H9 (cell line): ENCODE measurements at regions not wholly inside any gene's neighbourhood (a gene's known extent, or its start where the extent isn't known, plus 50 kb on each side); places are given as distances from the start of the nearest gene placed in this dataset.

Experiments used
- DNase-seq: peaks from one replicate; pipeline ENCODE4 v3.0.0-alpha.2; 2017
- H2AFZ ChIP-seq: one replicate; pipeline ENCODE4 v1.6.1; 2013; ENCODE audit warnings: mild to moderate bottlenecking, low read length, control low read depth, moderate library complexity
- H2AK5ac ChIP-seq: 2 replicates; pipeline ENCODE4 v1.6.1; 2013; ENCODE audit warnings: low read length, control low read depth, mixed read lengths; ENCODE audit not compliant: insufficient read length
- H2BK120ac ChIP-seq: one replicate; pipeline ENCODE4 v1.6.1; 2013; ENCODE audit warnings: low read depth, mild to moderate bottlenecking, low read length, control low read depth, inconsistent platforms; ENCODE audit not compliant: poor library complexity, severe bottlenecking
- H2BK12ac ChIP-seq: 2 replicates; pipeline ENCODE4 v1.6.1; 2013; ENCODE audit warnings: low read length, control low read depth, mixed read lengths, low read depth; ENCODE audit not compliant: insufficient read length
- H2BK15ac ChIP-seq: 2 replicates; pipeline ENCODE4 v1.6.1; 2013; ENCODE audit warnings: low read depth, low read length, control low read depth
- H2BK20ac ChIP-seq: one replicate; pipeline ENCODE4 v1.6.1; 2013; ENCODE audit warnings: low read depth, mild to moderate bottlenecking, low read length, control low read depth, inconsistent platforms; ENCODE audit not compliant: poor library complexity, severe bottlenecking
- H2BK5ac ChIP-seq: 2 replicates; pipeline ENCODE4 v1.6.1; 2013; ENCODE audit warnings: low read length, control low read depth, mixed read lengths; ENCODE audit not compliant: insufficient read length
- H3K14ac ChIP-seq: 2 replicates; pipeline ENCODE4 v1.6.1; 2013; ENCODE audit warnings: low read length, control low read depth; ENCODE audit not compliant: insufficient read depth
- H3K18ac ChIP-seq: 2 replicates; pipeline ENCODE4 v1.6.1; 2013; ENCODE audit warnings: low read depth, mild to moderate bottlenecking, mixed read lengths, low read length, control low read depth; ENCODE audit not compliant: insufficient read length
- H3K23ac ChIP-seq: 2 replicates; pipeline ENCODE4 v1.6.1; 2013; ENCODE audit warnings: low read length, control low read depth, mixed read lengths, low read depth; ENCODE audit not compliant: insufficient read length
- H3K23me2 ChIP-seq: 2 replicates; pipeline ENCODE4 v1.6.1; 2013; ENCODE audit warnings: low read depth, mild to moderate bottlenecking, mixed read lengths, low read length, control low read depth; ENCODE audit not compliant: insufficient read length, poor library complexity, severe bottlenecking
- H3K27ac ChIP-seq: 2 replicates; pipeline ENCODE4 v1.5.1; 2013; ENCODE audit warnings: low read length, control low read depth, mixed read lengths, low read depth; ENCODE audit not compliant: insufficient read length
- H3K27me3 ChIP-seq: 2 replicates; pipeline ENCODE4 v1.6.1; 2013; ENCODE audit warnings: low read length, control low read depth, inconsistent platforms; ENCODE audit not compliant: insufficient read depth
- H3K4ac ChIP-seq: 2 replicates; pipeline ENCODE4 v1.6.1; 2013; ENCODE audit warnings: low read depth, mild to moderate bottlenecking, control low read depth, inconsistent platforms, low read length, moderate library complexity
- H3K4me1 ChIP-seq: 2 replicates; pipeline ENCODE4 v1.6.1; 2013; ENCODE audit warnings: low read length, control low read depth, inconsistent platforms; ENCODE audit not compliant: insufficient read depth
- H3K4me2 ChIP-seq: 2 replicates; pipeline ENCODE4 v1.6.1; 2013; ENCODE audit warnings: low read length, control low read depth, mixed read lengths; ENCODE audit not compliant: insufficient read length, insufficient read depth
- H3K56ac ChIP-seq: 2 replicates; pipeline ENCODE4 v1.6.1; 2013; ENCODE audit warnings: low read depth, mild to moderate bottlenecking, mixed read lengths, low read length, control low read depth; ENCODE audit not compliant: insufficient read length
- H3K79me1 ChIP-seq: 2 replicates; pipeline ENCODE4 v1.6.1; 2013; ENCODE audit warnings: low read depth, mild to moderate bottlenecking, moderate library complexity, low read length, control low read depth, inconsistent platforms; ENCODE audit not compliant: insufficient read depth, poor library complexity, severe bottlenecking
- H3K79me2 ChIP-seq: 2 replicates; pipeline ENCODE4 v1.6.1; 2013; ENCODE audit warnings: low read length, control low read depth, inconsistent platforms; ENCODE audit not compliant: insufficient read depth
- H3K9ac ChIP-seq: 2 replicates; pipeline ENCODE4 v1.6.1; 2013; ENCODE audit warnings: low read length, control low read depth, mixed read lengths; ENCODE audit not compliant: insufficient read length; ENCODE audit errors: extremely low read depth
- H3K9me3 ChIP-seq: one replicate; pipeline ENCODE4 v1.6.1; 2013; ENCODE audit warnings: low read depth, low read length, inconsistent platforms; ENCODE audit not compliant: control insufficient read depth
- H3T11ph ChIP-seq: one replicate; pipeline ENCODE4 v1.6.1; 2013; ENCODE audit warnings: mild to moderate bottlenecking, low read length, control low read depth, inconsistent platforms
- H4K20me1 ChIP-seq: one replicate; pipeline ENCODE4 v1.6.1; 2013; ENCODE audit not compliant: control insufficient read depth, insufficient read length, insufficient read depth
- H4K5ac ChIP-seq: 2 replicates; pipeline ENCODE4 v1.6.1; 2013; ENCODE audit warnings: low read depth, mild to moderate bottlenecking, mixed read lengths, low read length, control low read depth; ENCODE audit not compliant: insufficient read length
- H4K8ac ChIP-seq: replicated peaks from 2 replicates; pipeline ENCODE4 v1.6.1; 2013; ENCODE audit warnings: low read length, control low read depth, mixed read lengths, low read depth; ENCODE audit not compliant: insufficient read length
- H4K91ac ChIP-seq: 2 replicates; pipeline ENCODE4 v1.6.1; 2013; ENCODE audit warnings: low read depth, mild to moderate bottlenecking, moderate library complexity, mixed read lengths, low read length, control low read depth; ENCODE audit not compliant: insufficient read length
- H3K27ac Mint-ChIP-seq, 3 experiments: 2 replicates in 2 of 3; 3 replicates in 1 of 3; pipeline ENCODE4 v1.8.0; 2020 to 2021; ENCODE audit warnings: mixed read lengths in 3 of 3, mild to moderate bottlenecking in 1 of 3, moderate library complexity in 1 of 3
- H3K27me3 Mint-ChIP-seq: 2 replicates; pipeline ENCODE4 v1.8.0; 2021; ENCODE audit warnings: low read depth, mild to moderate bottlenecking, moderate library complexity, mixed read lengths
- H3K36me3 Mint-ChIP-seq, 3 experiments: 2 replicates in 2 of 3; 3 replicates in 1 of 3; pipeline ENCODE4 v1.8.0; 2020 to 2021; ENCODE audit warnings: low read depth in 3 of 3, mixed read lengths in 3 of 3; ENCODE audit not compliant: insufficient read depth in 1 of 3
- H3K4me1 Mint-ChIP-seq, 2 experiments: 2 replicates each; pipeline ENCODE4 v1.8.0; 2020; ENCODE audit warnings: mixed read lengths in 2 of 2
- H3K4me3 Mint-ChIP-seq, 2 experiments: 2 replicates in 1 of 2; 3 replicates in 1 of 2; pipeline ENCODE4 v1.8.0; 2020 to 2021; ENCODE audit warnings: mild to moderate bottlenecking in 2 of 2, mixed read lengths in 2 of 2, moderate library complexity in 1 of 2
- H3K9me3 Mint-ChIP-seq, 2 experiments: 2 replicates in 1 of 2; 3 replicates in 1 of 2; pipeline ENCODE4 v1.8.0; 2020; ENCODE audit warnings: mild to moderate bottlenecking in 2 of 2, mixed read lengths in 2 of 2, moderate library complexity in 1 of 2
- WGBS: extraction: QIAGEN DNeasy Blood & Tissue Kit; methylation state at CpG from one replicate; pipeline ENCODE4 v1.1.7; 2013; ENCODE audit warnings: missing lambda C conversion rate, low lambda C conversion rate, mixed read lengths; ENCODE audit not compliant: insufficient read length; ENCODE audit errors: extremely low coverage; 5-methylcytosine and 5-hydroxymethylcytosine counted together
- TF ChIP-seq, protein P1 (sequence below): fragments of 200-600 bp; sonication (generic); conservative IDR thresholded peaks from 3 replicates; pipeline ENCODE4 v1.8.0; 2021; ENCODE audit warnings: antibody characterized with exemption, mild to moderate bottlenecking

DNA sequence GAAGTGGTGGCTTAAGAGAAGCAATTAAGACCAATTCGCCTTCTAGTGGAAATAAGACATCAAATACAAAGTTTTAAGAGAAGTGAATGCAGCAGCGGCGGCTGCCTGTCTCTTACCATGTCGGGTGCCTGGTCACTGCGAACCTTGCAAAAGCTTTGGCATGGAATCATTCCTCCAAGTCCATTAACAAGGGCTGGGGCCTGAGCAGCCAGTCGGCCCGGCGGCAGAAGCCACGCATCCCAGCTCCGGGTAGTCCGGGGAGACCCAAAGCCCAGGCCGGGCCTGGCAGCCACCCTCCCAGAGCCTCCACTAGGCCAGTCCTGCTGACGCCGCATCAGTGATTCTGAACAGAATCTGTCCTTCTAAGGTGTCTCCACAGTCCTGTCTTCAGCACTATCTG lies 321.0 kb downstream of the TMEM121 start:
- WGBS, result no CpG with 5 or more reads among the region's 14 CpGs
- H3K27ac Mint-ChIP-seq, result no peak overlapping the region
- H3K4me2 ChIP-seq, result no peak overlapping the region

More for the DNA sequence above, 321.0 kb downstream of the TMEM121 start:
- DNase-seq, result no peak
- H3K79me1 ChIP-seq, result no peaks in the 10 kb centered on the region
- H2BK20ac ChIP-seq, result no peak overlapping the region
- H3K4ac ChIP-seq, result no peak overlapping the region
- Mint-ChIP-seq H3K4me1 (no peaks in the 10 kb centered on the region), H3K9me3 (peaks cover 84 to 86% of the 10 kb centered on the region in 2 experiments), H3K27me3 (peaks cover 5% of the 10 kb centered on the region; the same call in 1 of the 2 replicates), H3K4me3 (no peak overlapping the region), H3K36me3 (peaks cover 15 to 35% (median 15%) of the 10 kb centered on the region in 3 experiments)
- H2AFZ ChIP-seq, result no peak overlapping the region
- H2AK5ac ChIP-seq, result no peak overlapping the region
- no peak overlapping the region for H4K91ac ChIP-seq
- no peak overlapping the region for H4K5ac ChIP-seq
- no peak overlapping the region for H2BK120ac ChIP-seq
- no peak overlapping the region for H2BK15ac ChIP-seq
- H3K9ac ChIP-seq, result no peak overlapping the region
- no peak overlapping the region for H4K8ac ChIP-seq
- H3K18ac ChIP-seq, result no peak overlapping the region
- no peaks in the 10 kb centered on the region for H3K79me2 ChIP-seq
- H3K14ac ChIP-seq, result no peak overlapping the region
- peaks cover 92% of the 10 kb centered on the region for H3K9me3 ChIP-seq
- no peak overlapping the region for H3K27ac ChIP-seq
- H3K23ac ChIP-seq, result no peak overlapping the region
- H3K23me2 ChIP-seq, result no peaks in the 10 kb centered on the region
- H3K4me1 ChIP-seq, result no peaks in the 10 kb centered on the region
- H4K20me1 ChIP-seq, result no peaks in the 10 kb centered on the region
- no peak overlapping the region for H2BK5ac ChIP-seq
- H3K56ac ChIP-seq, result no peak overlapping the region
- no peak overlapping the region for H2BK12ac ChIP-seq
- H3K27me3 ChIP-seq, result no peaks in the 10 kb centered on the region
- H3T11ph ChIP-seq, result no peak overlapping the region
- TF ChIP-seq, protein P1, sequence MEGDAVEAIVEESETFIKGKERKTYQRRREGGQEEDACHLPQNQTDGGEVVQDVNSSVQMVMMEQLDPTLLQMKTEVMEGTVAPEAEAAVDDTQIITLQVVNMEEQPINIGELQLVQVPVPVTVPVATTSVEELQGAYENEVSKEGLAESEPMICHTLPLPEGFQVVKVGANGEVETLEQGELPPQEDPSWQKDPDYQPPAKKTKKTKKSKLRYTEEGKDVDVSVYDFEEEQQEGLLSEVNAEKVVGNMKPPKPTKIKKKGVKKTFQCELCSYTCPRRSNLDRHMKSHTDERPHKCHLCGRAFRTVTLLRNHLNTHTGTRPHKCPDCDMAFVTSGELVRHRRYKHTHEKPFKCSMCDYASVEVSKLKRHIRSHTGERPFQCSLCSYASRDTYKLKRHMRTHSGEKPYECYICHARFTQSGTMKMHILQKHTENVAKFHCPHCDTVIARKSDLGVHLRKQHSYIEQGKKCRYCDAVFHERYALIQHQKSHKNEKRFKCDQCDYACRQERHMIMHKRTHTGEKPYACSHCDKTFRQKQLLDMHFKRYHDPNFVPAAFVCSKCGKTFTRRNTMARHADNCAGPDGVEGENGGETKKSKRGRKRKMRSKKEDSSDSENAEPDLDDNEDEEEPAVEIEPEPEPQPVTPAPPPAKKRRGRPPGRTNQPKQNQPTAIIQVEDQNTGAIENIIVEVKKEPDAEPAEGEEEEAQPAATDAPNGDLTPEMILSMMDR, result no peak
